Aorta (tissue), 5 donors: ENCODE measurements at regions not wholly inside any gene's neighbourhood (a gene's known extent, or its start where the extent isn't known, plus 50 kb on each side); places are given as distances from the start of the nearest gene placed in this dataset.

Experiments used
- ATAC-seq: fragments of 200-7000 bp; cut with Tn5 transposase; one replicate; pipeline ENCODE4 v1.9.1; 2022; ENCODE audit warnings: moderate library complexity; ENCODE audit not compliant: low FRiP score
- DNase-seq, 2 donors: peaks; one replicate each; pipeline ENCODE4 v3.0.0-alpha.2; 2020
- H3K27ac ChIP-seq, 2 donors: one replicate each; pipeline ENCODE4 v1.5.1; 2013; ENCODE audit warnings: low read length in 2 of 2, mild to moderate bottlenecking in 2 of 2, moderate library complexity in 2 of 2, control low read depth in 1 of 2, inconsistent platforms in 1 of 2, low read depth in 1 of 2
- H3K27me3 ChIP-seq, 2 donors: one replicate each; pipeline ENCODE4 v1.6.1; 2013; ENCODE audit warnings: control low read depth in 1 of 2, low read length in 1 of 2, mild to moderate bottlenecking in 1 of 2, moderate library complexity in 1 of 2; ENCODE audit not compliant: insufficient read depth in 2 of 2, control insufficient read depth in 1 of 2
- H3K36me3 ChIP-seq, 2 donors: one replicate each; pipeline ENCODE4 v1.6.1; 2013; ENCODE audit warnings: control low read depth in 1 of 2, low read length in 1 of 2, mild to moderate bottlenecking in 1 of 2; ENCODE audit not compliant: insufficient read depth in 2 of 2, control insufficient read depth in 1 of 2
- H3K4me1 ChIP-seq, 2 donors: one replicate each; pipeline ENCODE4 v1.6.1; 2013; ENCODE audit warnings: low read length in 2 of 2, control low read depth in 1 of 2, mild to moderate bottlenecking in 1 of 2, moderate library complexity in 1 of 2; ENCODE audit not compliant: insufficient read depth in 2 of 2, control insufficient read depth in 1 of 2
- H3K4me3 ChIP-seq, 2 donors: one replicate each; pipeline ENCODE4 v1.5.1; 2013; ENCODE audit warnings: low read length in 2 of 2, control low read depth in 1 of 2, mild to moderate bottlenecking in 1 of 2
- H3K9me3 ChIP-seq: one replicate; pipeline ENCODE4 v1.6.1; 2013; ENCODE audit warnings: mild to moderate bottlenecking, low read length; ENCODE audit not compliant: control insufficient read depth
- WGBS, 2 donors: extraction: QIAGEN DNeasy Blood & Tissue Kit; methylation state at CpG; one replicate each; pipeline ENCODE4 v1.1.7; 2013; 5-methylcytosine and 5-hydroxymethylcytosine counted together
- intact Hi-C, 2 donors: fragments of 100-400 bp; cut with DNase I; formaldehyde crosslinking; loops; one replicate each; pipeline versions ENCODE4 v1.14.2 to v1.15.0; 2022
- donor health status: healthy with polysubstance abuse.
- donor health status: Bipolar disorder and iron deficiency.
- donor health status: DM: no; HTN: no; CAD: no.
- donor health status: DM: no; HTN: no; CAD: no.
- donor health status: DM: yes; HTN: yes; CAD: no.

- no peak overlapping the region for H3K27ac ChIP-seq
- ATAC-seq = no peak
- H3K4me3 ChIP-seq = no peak overlapping the region
- DNase-seq = no peak
- intact Hi-C loops = no loop called here
- no peaks in the 10 kb centered on the region for H3K4me1 ChIP-seq
- no peaks in the 10 kb centered on the region for H3K9me3 ChIP-seq
- H3K27me3 ChIP-seq = no peaks in the 10 kb centered on the region
- H3K36me3 ChIP-seq = no peaks in the 10 kb centered on the region
- 68 to 71% methylated on average over 1 of the region's 1 CpG for WGBS, 2 donors
Observed at GRCh38 chr4:89549907-89550306, 242.3 kb upstream of the GPRIN3 start.

DNA sequence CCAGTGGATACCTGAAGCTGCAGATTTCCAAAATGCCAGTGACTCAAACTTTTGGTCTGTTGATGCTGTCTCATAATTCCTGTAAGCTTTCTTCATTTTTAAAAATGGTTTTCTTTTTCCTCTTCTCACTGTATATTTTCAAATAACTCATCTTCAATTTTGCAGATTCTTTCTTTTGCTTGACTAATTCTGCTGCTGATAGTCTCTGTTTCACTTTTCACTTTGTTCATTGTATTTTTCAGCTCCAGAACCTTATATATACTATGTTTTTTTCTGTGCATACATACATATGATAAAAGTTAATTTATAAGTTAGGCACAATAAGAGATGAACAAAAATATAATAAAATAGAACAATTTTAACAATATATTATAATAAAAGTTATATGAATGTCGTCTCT is 237.7 kb upstream of the GPRIN3 start:
- H3K36me3 ChIP-seq = no peaks in the 10 kb centered on the region
- H3K9me3 ChIP-seq = no peaks in the 10 kb centered on the region
- no peak overlapping the region for H3K27ac ChIP-seq
- no peak overlapping the region for H3K4me3 ChIP-seq
- intact Hi-C loops = no loop called here
- no peak for ATAC-seq
- no peaks in the 10 kb centered on the region for H3K4me1 ChIP-seq
- WGBS, 2 donors = 80 to 85% methylated on average over 1 of the region's 1 CpG
- no peak for DNase-seq
- no peaks in the 10 kb centered on the region for H3K27me3 ChIP-seq

- ATAC-seq (no peak), DNase-seq (no peak)
- Histone ChIP-seq H3K4me1 (no peaks in the 10 kb centered on the region), H3K4me3 (no peak overlapping the region), H3K27ac (no peak overlapping the region), H3K36me3 (no peaks in the 10 kb centered on the region), H3K9me3 (no peaks in the 10 kb centered on the region), H3K27me3 (no peaks in the 10 kb centered on the region)
- intact Hi-C loops = no loop called here
Observed at GRCh38 chr4:89541998-89542397, 234.4 kb upstream of the GPRIN3 start.

GRCh38 chr4:89539797-89540711 is 232.5 kb upstream of the GPRIN3 start:
- H3K27ac ChIP-seq = no peak overlapping the region
- H3K4me1 ChIP-seq = no peaks in the 10 kb centered on the region
- no peak overlapping the region for H3K4me3 ChIP-seq
- DNase-seq (no peak), ATAC-seq (no peak)
- no peaks in the 10 kb centered on the region for H3K9me3 ChIP-seq
- no peaks in the 10 kb centered on the region for H3K27me3 ChIP-seq
- H3K36me3 ChIP-seq = no peaks in the 10 kb centered on the region
- intact Hi-C loops = no loop called here
- 61 to 62% methylated on average over 2 of the region's 2 CpGs for WGBS, 2 donors

GRCh38 chr4:89539374-89539773 is 231.8 kb upstream of the GPRIN3 start:
- DNase-seq = no peak
- WGBS, 2 donors = 68 to 71% methylated on average over 3 of the region's 3 CpGs
- Histone ChIP-seq H3K27ac (no peak overlapping the region), H3K4me1 (no peaks in the 10 kb centered on the region), H3K27me3 (no peaks in the 10 kb centered on the region), H3K4me3 (no peak overlapping the region), H3K36me3 (no peaks in the 10 kb centered on the region), H3K9me3 (no peaks in the 10 kb centered on the region)
- intact Hi-C loops = no loop called here
- ATAC-seq = no peak

GRCh38 chr4:89538886-89539285 is 231.3 kb upstream of the GPRIN3 start:
- H3K4me3 ChIP-seq = no peak overlapping the region
- intact Hi-C loops = no loop called here
- no peak for DNase-seq
- no peaks in the 10 kb centered on the region for H3K36me3 ChIP-seq
- no peaks in the 10 kb centered on the region for H3K9me3 ChIP-seq
- H3K27me3 ChIP-seq = no peaks in the 10 kb centered on the region
- H3K4me1 ChIP-seq = no peaks in the 10 kb centered on the region
- no peak overlapping the region for H3K27ac ChIP-seq
- ATAC-seq = no peak
- 40% methylated on average over 1 of the region's 1 CpG for WGBS, 2 donors

DNA sequence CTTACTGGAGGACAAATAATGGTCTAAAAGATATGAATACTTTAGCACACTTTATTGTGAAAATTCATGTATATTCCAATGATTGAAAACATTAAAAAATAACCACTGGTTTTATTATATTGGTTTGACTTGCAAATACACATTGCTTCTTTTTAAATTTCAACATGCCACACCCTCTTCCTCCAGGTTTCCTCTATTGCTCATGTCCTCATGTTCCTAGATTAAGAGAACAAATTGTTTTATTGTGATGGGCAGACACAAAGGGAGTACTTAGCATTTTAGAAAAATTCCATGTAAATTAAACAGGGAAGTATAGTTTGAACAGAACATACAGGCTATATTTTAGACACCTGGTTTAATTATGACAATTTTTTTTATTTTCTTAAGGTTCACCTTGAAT is 230.6 kb upstream of the GPRIN3 start:
- no peaks in the 10 kb centered on the region for H3K4me1 ChIP-seq
- no peaks in the 10 kb centered on the region for H3K36me3 ChIP-seq
- H3K27ac ChIP-seq = no peak overlapping the region
- intact Hi-C loops = no loop called here
- H3K9me3 ChIP-seq = no peaks in the 10 kb centered on the region
- DNase-seq (no peak), ATAC-seq (no peak)
- H3K27me3 ChIP-seq = no peaks in the 10 kb centered on the region
- H3K4me3 ChIP-seq = no peak overlapping the region

DNA sequence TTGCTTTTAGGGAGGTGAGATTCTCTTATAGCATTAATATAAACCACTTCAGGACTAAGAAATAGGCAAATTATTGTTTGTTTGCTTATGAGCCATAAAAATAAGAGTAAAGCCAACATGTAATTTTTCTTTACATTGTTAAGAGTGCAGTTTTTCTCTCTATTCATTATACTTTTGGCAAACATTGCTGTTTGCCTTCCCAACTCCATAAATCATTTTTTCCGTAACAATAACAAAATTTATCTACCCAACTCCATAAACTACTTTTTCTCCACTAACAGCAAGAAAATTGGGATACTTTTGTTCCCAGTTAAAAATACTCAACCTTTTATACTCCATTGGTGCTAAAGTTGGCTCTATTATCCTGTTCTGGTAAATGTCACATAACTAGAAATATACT is 229.7 kb upstream of the GPRIN3 start:
- H3K27me3 ChIP-seq = no peaks in the 10 kb centered on the region
- H3K4me1 ChIP-seq = no peaks in the 10 kb centered on the region
- no peaks in the 10 kb centered on the region for H3K9me3 ChIP-seq
- H3K36me3 ChIP-seq = no peaks in the 10 kb centered on the region
- ATAC-seq (no peak), DNase-seq (no peak)
- intact Hi-C loops = no loop called here
- H3K27ac ChIP-seq = no peak overlapping the region
- no peak overlapping the region for H3K4me3 ChIP-seq
- WGBS, 2 donors = 4 to 14% methylated on average over 1 of the region's 1 CpG

GRCh38 chr4:89535251-89535650 is 227.7 kb upstream of the GPRIN3 start:
- 48 to 65% methylated on average over 3 of the region's 3 CpGs for WGBS, 2 donors
- ATAC-seq = no peak
- intact Hi-C loops = no loop called here

More at GRCh38 chr4:89535251-89535650, 227.7 kb upstream of the GPRIN3 start:
- DNase-seq = no peak
- H3K27me3 ChIP-seq = no peaks in the 10 kb centered on the region
- H3K36me3 ChIP-seq = no peaks in the 10 kb centered on the region
- no peaks in the 10 kb centered on the region for H3K4me1 ChIP-seq
- peaks cover 2% of the 10 kb centered on the region for H3K9me3 ChIP-seq
- no peak overlapping the region for H3K27ac ChIP-seq
- H3K4me3 ChIP-seq = no peak overlapping the region
